K562 (cell line): ENCODE measurements at regions not wholly inside any gene's neighbourhood (a gene's known extent, or its start where the extent isn't known, plus 50 kb on each side); places are given as distances from the start of the nearest gene placed in this dataset.

Experiments used
- ATAC-seq: fragments of 200-7000 bp; cut with Tn5 transposase; 3 replicates; pipeline ENCODE4 v1.9.1; 2020; ENCODE audit warnings: moderate library complexity
- BruUV-seq: library from RNA; stranded (reverse); fragments of 400-500 nt; replicated peaks from 2 replicates; lab custom pipeline; 2021; lab: Mats Ljungman, UMichigan
- CTCF ChIA-PET: fragments of 300-600 bp; formaldehyde crosslinking; extraction: SDS; loops from one replicate; lab custom pipeline; 2021; ENCODE audit warnings: low intra/inter-chr PET ratio; lab: Yijun Ruan, JAX
- POLR2A ChIA-PET: fragments of 300-600, 350-650 bp; sonication (Branson Sonifier 250); formaldehyde crosslinking; extraction: SDS; loops from one replicate; lab custom pipeline; 2021; ENCODE audit warnings: antibody characterized with exemption, inconsistent platforms; lab: Yijun Ruan, JAX
- DNase-seq, 4 experiments: peaks; one replicate each; pipeline versions ENCODE4 v3.0.0 to v3.0.0-alpha.2; 2011 to 2018; ENCODE audit warnings: low spot score in 3 of 4, mixed read lengths in 3 of 4; ENCODE audit errors: extremely low read depth in 1 of 4
- FAIRE-seq: peaks from 2 replicates; lab custom pipeline; 2011; peaks lifted over from hg19 to GRCh38; lab: Jason Lieb, UNC
- H2AFZ ChIP-seq: 2 replicates; pipeline ENCODE4 v1.6.0; 2011; ENCODE audit warnings: low read depth, low read length, control low read depth, inconsistent platforms
- H3K27ac ChIP-seq: fragments of 200-600 bp; 3 replicates; pipeline ENCODE4 v1.8.0; 2011; ENCODE audit warnings: low read depth, mild to moderate bottlenecking, control low read depth, inconsistent platforms, low read length, moderate library complexity, mixed read lengths; ENCODE audit errors: extremely low read depth
- H3K27me3 ChIP-seq, 2 experiments: fragments of 300-600 bp in 1 of 2; 2 replicates in 1 of 2; 3 replicates in 1 of 2; pipeline versions ENCODE4 v1.6.0 to v1.8.0; 2011; ENCODE audit warnings: inconsistent platforms in 2 of 2, low read length in 2 of 2, mild to moderate bottlenecking in 1 of 2, mixed read lengths in 1 of 2, moderate library complexity in 1 of 2; ENCODE audit not compliant: control insufficient read depth in 2 of 2, insufficient read depth in 2 of 2
- H3K36me3 ChIP-seq: fragments of 300-600 bp; 3 replicates; pipeline ENCODE4 v1.8.0; 2011; ENCODE audit warnings: mild to moderate bottlenecking, low read length, inconsistent platforms; ENCODE audit not compliant: control insufficient read depth, insufficient read depth
- H3K4me1 ChIP-seq, 2 experiments: fragments of 200-600 bp in 1 of 2; replicated peaks in 1 of 2; 2 replicates in 1 of 2; 3 replicates in 1 of 2; pipeline versions ENCODE4 v1.5.1 to v1.8.0; 2011; ENCODE audit warnings: inconsistent platforms in 2 of 2, low read length in 2 of 2, mild to moderate bottlenecking in 1 of 2, mixed read lengths in 1 of 2, moderate library complexity in 1 of 2; ENCODE audit not compliant: control insufficient read depth in 2 of 2, insufficient read depth in 2 of 2
- H3K4me2 ChIP-seq: 2 replicates; pipeline ENCODE4 v1.6.1; 2011; ENCODE audit warnings: low read length, control low read depth, inconsistent platforms, mixed read lengths; ENCODE audit not compliant: insufficient read depth
- H3K4me3 ChIP-seq: fragments of 200-600 bp; sonication (generic), shearing (Covaris generic); 2 replicates; pipeline ENCODE4 v1.5.1; 2016; ENCODE audit warnings: control low read depth, inconsistent platforms
- H3K79me2 ChIP-seq: fragments of 200-600 bp; 3 replicates; pipeline ENCODE4 v1.8.0; 2011; ENCODE audit warnings: low read length, inconsistent platforms; ENCODE audit not compliant: control insufficient read depth, insufficient read depth
- H3K9ac ChIP-seq, 2 experiments: 2 replicates each; pipeline versions ENCODE4 v1.6.0 to v1.6.1; 2011; ENCODE audit warnings: low read depth in 2 of 2, low read length in 2 of 2, control low read depth in 1 of 2, inconsistent platforms in 1 of 2, mild to moderate bottlenecking in 1 of 2, mixed read lengths in 1 of 2; ENCODE audit not compliant: insufficient read depth in 1 of 2
- H3K9me1 ChIP-seq: one replicate; pipeline ENCODE4 v1.6.0; 2011; ENCODE audit warnings: inconsistent platforms, mild to moderate bottlenecking, low read length, moderate library complexity; ENCODE audit not compliant: control insufficient read depth, insufficient read depth
- H3K9me3 ChIP-seq: replicated peaks from 2 replicates; pipeline ENCODE4 v1.5.1; 2011; ENCODE audit warnings: low read depth, low read length, inconsistent platforms; ENCODE audit not compliant: control insufficient read depth, insufficient read depth
- H4K20me1 ChIP-seq: replicated peaks from 2 replicates; pipeline ENCODE4 v1.6.1; 2011; ENCODE audit warnings: low read length, inconsistent platforms, mixed read lengths; ENCODE audit not compliant: control insufficient read depth, insufficient read depth
- CXXC5 ChIP-seq: fragments of 250-450 bp; sonication (Bioruptor Pico); IDR thresholded peaks from 2 replicates; pipeline ENCODE4 v1.8.0; 2022; ENCODE audit warnings: inconsistent platforms, mild to moderate bottlenecking, moderate library complexity
- WGBS: fragments of 100-300 bp; shearing (Covaris generic); methylation state at CpG from one replicate; pipeline ENCODE4 v1.1.6; 2016; ENCODE audit warnings: low coverage, mixed read lengths; ENCODE audit not compliant: insufficient coverage; ENCODE audit errors: missing lambda C conversion rate; 5-methylcytosine and 5-hydroxymethylcytosine counted together
- in situ Hi-C: fragments of 300-500 bp; cut with MboI; formaldehyde crosslinking; loops from 4 replicates; pipeline ENCODE4 v1.15.0; 2018; ENCODE audit warnings: inconsistent platforms, mixed read lengths
- intact Hi-C: fragments of 100-400 bp; cut with micrococcal nuclease; formaldehyde crosslinking; loops from 2 replicates; pipeline ENCODE4 v1.14.2; 2022
- TF ChIP-seq, protein P1 (sequence below), 2 experiments: IDR thresholded peaks; 2 replicates each; pipeline ENCODE4 v1.6.1; 2011; ENCODE audit warnings: borderline replicate concordance in 1 of 2, control low read depth in 1 of 2, low read depth in 1 of 2, low read length in 1 of 2, mild to moderate bottlenecking in 1 of 2, mixed read lengths in 1 of 2, moderate library complexity in 1 of 2; ENCODE audit not compliant: insufficient read depth in 1 of 2, insufficient read length in 1 of 2, poor library complexity in 1 of 2, severe bottlenecking in 1 of 2; ENCODE audit errors: extremely low read depth in 1 of 2

DNA sequence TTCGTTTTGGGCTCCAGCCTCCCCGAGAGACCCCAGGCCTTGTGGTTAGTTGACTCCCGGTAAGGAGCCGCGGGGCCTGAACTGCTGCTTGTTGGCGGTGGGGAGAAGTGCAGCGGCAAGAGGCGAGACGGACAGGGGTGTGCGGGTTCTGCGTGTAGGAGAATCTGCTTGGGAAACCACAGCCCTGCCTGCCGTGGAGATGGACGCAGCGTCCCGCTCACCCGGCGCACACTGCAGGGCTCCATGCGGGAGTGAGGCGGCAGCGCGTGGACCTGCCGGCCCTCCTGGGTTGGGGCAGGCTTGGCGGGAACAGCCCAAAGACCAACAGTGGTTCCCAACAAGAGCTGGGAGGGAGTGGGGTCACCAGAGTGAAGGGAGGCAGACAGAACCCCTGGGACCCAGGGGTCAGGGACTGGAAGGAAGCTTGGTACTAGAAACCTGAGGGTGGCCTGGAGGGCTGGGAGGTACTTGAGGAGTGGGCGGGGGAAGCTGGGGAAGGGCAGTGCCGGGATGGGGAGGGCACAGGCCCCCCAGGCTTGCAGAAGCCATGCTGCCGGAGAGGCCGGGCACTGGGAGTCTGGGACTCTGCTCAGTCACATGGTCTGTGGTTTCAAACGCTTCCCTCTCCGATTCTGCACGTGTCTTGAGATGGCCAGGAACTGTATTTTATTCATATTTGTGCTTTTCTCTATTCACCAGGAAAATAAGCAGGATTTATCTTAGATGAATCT, 70.8 kb downstream of the RGS12 start:
- FAIRE-seq (no peak), ATAC-seq (no peak), DNase-seq (no peak)
- H3K4me3 ChIP-seq, result no peak overlapping the region
- H3K9ac ChIP-seq, result no peak overlapping the region
- WGBS, result 49% methylated on average over 27 of the region's 30 CpGs
- H3K4me1 ChIP-seq, result peaks cover 0 to 25% of the 10 kb centered on the region in 2 experiments; a peak in 3 of 5 replicates
- CTCF ChIA-PET, result no interaction called here
- no peaks in the 10 kb centered on the region for H3K9me1 ChIP-seq
- H3K27ac ChIP-seq, result no peak overlapping the region
- in situ Hi-C loops, result no loop called here
- H3K27me3 ChIP-seq, result peaks cover 12 to 57% of the 10 kb centered on the region in 2 experiments; a peak in 3 of 5 replicates
- no peak overlapping the region for H3K4me2 ChIP-seq
- no TSS peak for BruUV-seq
- intact Hi-C loops, result no loop called here
- no peaks in the 10 kb centered on the region for H3K79me2 ChIP-seq
- TF ChIP-seq CXXC5, result no peak
- TF ChIP-seq, protein P1, sequence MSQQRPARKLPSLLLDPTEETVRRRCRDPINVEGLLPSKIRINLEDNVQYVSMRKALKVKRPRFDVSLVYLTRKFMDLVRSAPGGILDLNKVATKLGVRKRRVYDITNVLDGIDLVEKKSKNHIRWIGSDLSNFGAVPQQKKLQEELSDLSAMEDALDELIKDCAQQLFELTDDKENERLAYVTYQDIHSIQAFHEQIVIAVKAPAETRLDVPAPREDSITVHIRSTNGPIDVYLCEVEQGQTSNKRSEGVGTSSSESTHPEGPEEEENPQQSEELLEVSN (IDR thresholded peaks at IDR 0.05; ENCODE audit: borderline replicate concordance in 1 of 2, extremely low read depth in 1 of 2, insufficient read depth in 1 of 2, insufficient read length in 1 of 2, low read depth in 1 of 2, low read length in 1 of 2, poor library complexity in 1 of 2, severe bottlenecking in 1 of 2), result peak in 1 of 2 experiments; percentile 38
- POLR2A ChIA-PET, result interaction anchor here (0.5 kb wide), 1 partner anchor 1303 kb away, joined by 3 read pairs; no protein-coding TSS in a partner anchor
- H4K20me1 ChIP-seq, result peaks cover 18% of the 10 kb centered on the region
- no peaks in the 10 kb centered on the region for H3K9me3 ChIP-seq
- no peak overlapping the region for H2AFZ ChIP-seq
- H3K36me3 ChIP-seq, result no peaks in the 10 kb centered on the region
